OCI-LY3 (cell line): ENCODE measurements at regions not wholly inside any gene's neighbourhood (a gene's known extent, or its start where the extent isn't known, plus 50 kb on each side); places are given as distances from the start of the nearest gene placed in this dataset.

ENCODE experiments used
- EZH2phosphoT487 ChIP-seq: fragments of 200-600 bp; shearing (Covaris generic); IDR thresholded peaks from 2 replicates; pipeline ENCODE4 v1.6.1; 2018; ENCODE audit warnings: antibody characterized with exemption, mixed run types, low read depth
- TF ChIP-seq, protein P1 (sequence below): fragments of 200-600, 300-600 bp; sonication (generic); IDR thresholded peaks from 2 replicates; pipeline ENCODE4 v1.5.1; 2014; ENCODE audit warnings: antibody characterized with exemption, low read length, low read depth

GRCh38 chr7:136412952-136413351 lies 435.8 kb upstream of the MTPN start:
- TF ChIP-seq EZH2phosphoT487, result no peak
- TF ChIP-seq, protein P1, sequence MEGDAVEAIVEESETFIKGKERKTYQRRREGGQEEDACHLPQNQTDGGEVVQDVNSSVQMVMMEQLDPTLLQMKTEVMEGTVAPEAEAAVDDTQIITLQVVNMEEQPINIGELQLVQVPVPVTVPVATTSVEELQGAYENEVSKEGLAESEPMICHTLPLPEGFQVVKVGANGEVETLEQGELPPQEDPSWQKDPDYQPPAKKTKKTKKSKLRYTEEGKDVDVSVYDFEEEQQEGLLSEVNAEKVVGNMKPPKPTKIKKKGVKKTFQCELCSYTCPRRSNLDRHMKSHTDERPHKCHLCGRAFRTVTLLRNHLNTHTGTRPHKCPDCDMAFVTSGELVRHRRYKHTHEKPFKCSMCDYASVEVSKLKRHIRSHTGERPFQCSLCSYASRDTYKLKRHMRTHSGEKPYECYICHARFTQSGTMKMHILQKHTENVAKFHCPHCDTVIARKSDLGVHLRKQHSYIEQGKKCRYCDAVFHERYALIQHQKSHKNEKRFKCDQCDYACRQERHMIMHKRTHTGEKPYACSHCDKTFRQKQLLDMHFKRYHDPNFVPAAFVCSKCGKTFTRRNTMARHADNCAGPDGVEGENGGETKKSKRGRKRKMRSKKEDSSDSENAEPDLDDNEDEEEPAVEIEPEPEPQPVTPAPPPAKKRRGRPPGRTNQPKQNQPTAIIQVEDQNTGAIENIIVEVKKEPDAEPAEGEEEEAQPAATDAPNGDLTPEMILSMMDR, result no peak
